Activated gamma-delta T cell treated with anti-CD3 and anti-CD28 coated beads, Interleukin-2, amount 50 U/mL, for 16 hours (primary cell): ENCODE measurements at regions not wholly inside any gene's neighbourhood (a gene's known extent, or its start where the extent isn't known, plus 50 kb on each side); places are given as distances from the start of the nearest gene placed in this dataset.
"Not testable (repeated sequence)": the region's sequence is repeated elsewhere in the genome, so short reads cannot be mapped to it uniquely, and the experiment has no call there.

Source experiments
- DNase-seq: peaks from one replicate; pipeline ENCODE4 v3.0.0-alpha.2; 2020; ENCODE audit warnings: low read depth

GRCh38 chr14:97031530-97031929 is 234.3 kb downstream of the VRK1 start:
- DNase-seq = no peak

- DNase-seq = no peak
These were observed 236.4 kb downstream of the VRK1 start for GRCh38 chr14:97033556-97034081.

- DNase-seq = no peak
These were observed 239.1 kb downstream of the VRK1 start for GRCh38 chr14:97036086-97036852.

- no peak for DNase-seq
These were observed 242.7 kb downstream of the VRK1 start for GRCh38 chr14:97039717-97040363.

GRCh38 chr14:97046967-97047366 is 249.8 kb downstream of the VRK1 start:
- no peak for DNase-seq

- no peak for DNase-seq
These were observed 254.8 kb downstream of the VRK1 start for GRCh38 chr14:97052001-97052400.

DNA sequence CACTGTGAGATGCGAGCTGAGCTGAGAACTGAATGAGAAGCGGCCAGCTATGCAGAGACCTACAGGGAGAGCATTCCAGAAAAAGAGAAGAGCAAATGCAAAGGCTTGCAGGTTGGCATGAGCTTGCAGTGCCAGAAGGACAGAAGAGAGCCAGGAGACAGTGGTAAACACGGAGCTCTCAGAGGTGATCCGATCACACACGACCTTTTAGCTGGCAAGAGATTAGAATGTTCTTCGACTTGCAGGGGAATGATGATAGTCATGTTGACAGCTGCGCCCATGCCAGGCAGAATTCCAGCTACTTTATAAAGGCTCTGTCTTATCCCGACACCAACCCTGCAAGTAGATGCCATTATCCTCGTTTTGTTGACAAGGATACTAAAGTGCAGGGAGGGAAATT is 256.8 kb downstream of the VRK1 start:
- DNase-seq = no peak

GRCh38 chr14:97055355-97055754 is 258.2 kb downstream of the VRK1 start:
- no peak for DNase-seq

DNA sequence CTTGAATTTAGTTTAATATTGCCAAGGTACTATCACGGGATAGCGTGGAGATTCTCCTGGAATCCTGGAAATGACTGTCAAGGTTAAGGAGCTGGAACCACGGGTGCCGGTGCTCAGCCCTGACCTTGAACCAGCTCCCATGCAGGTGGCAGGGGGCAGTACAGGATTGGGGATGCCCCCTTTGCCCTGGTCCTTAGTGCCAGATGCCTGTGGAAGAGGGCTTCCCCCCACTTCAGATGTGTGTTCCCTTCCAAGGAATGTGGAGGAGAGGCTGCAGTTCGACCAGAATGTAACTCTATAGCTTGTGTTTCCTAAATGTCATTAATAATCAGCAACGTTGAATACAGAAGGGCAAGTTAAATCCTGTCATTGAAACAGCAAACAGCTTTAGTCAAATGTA is 258.9 kb downstream of the VRK1 start:
- no peak for DNase-seq

DNA sequence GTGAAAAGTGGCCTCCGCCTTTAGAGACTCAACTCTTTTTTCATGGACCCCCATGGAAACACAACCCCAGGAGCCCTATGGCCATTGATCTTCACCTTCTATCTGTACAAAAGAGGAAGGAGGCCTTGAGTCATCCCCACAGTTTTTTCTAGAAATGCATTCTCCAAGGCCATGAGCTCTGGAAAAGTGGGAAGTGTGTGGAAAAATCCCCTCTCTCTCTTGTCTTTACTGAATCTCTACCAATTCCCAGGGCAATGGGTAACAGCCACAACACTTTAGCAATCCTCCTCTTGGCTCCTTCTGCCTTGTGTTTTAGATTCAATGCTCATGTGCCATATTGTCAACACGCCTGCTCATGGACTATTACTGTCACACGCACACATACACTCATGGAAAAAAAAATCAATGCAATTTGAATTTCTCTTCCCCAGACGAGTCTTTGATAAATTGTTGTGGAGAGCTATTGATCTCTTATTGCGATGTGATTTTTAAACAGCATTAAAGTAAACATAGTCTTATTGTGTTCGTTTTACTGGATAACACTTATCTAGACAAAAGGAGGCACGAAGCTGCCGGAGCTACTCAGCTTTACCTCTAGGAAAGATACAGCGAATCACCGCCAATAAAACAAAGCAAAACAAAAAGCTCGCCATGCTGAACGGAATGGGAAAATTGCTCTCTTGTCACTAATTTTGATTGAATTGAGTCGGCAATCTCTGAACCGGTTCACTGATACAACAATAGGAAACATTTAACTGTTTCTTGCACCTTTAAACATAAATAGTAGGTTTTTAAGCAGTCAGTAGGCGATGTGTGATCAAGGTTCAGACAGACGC is 260.3 kb downstream of the VRK1 start:
- no peak for DNase-seq

- no peak for DNase-seq
These were observed 260.9 kb downstream of the VRK1 start for GRCh38 chr14:97058074-97058467.

DNA sequence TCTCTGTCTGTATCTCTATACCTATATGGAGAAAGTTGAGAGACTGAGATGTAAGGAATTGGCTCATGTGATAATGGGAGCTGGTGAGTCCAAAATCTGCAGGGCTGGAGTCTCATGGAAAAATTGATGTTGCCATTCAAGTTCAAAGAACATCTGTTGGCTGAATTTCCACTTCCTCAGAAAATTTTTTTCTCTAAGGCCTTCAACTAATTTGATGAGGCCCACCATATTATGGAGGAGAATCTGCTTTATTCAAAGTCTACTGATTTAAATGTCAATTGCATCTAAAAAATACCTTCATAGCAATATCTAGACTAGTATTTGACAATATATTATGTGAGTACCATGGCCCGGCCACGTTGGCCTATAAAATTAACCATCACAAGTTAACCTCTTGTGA is 261.4 kb downstream of the VRK1 start:
- no peak for DNase-seq

- DNase-seq = no peak
These were observed 264.0 kb downstream of the VRK1 start for GRCh38 chr14:97061198-97061597.

DNA sequence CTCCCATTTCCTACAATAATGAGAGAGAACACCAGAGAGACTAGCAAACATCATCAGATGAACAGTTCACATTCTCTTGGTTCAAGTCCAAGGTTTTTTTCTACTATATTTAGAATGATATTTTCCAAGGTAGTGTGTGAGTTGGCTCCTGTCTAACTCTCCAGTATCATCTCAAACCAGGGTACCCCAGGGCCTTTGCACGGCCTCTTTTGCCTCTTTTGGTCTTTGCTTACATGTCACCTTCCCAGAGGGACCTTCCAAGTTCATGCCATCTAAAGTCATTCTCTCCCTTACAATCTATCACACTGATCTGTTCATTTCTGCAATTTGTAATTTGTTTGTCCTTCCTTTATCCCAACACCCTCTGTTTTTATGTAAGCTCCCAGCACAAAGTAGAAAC is 264.5 kb downstream of the VRK1 start:
- no peak for DNase-seq

- no peak for DNase-seq
These were observed 268.3 kb downstream of the VRK1 start for GRCh38 chr14:97065305-97066067.

GRCh38 chr14:97066068-97066899 is 269.1 kb downstream of the VRK1 start:
- DNase-seq = no peak

DNA sequence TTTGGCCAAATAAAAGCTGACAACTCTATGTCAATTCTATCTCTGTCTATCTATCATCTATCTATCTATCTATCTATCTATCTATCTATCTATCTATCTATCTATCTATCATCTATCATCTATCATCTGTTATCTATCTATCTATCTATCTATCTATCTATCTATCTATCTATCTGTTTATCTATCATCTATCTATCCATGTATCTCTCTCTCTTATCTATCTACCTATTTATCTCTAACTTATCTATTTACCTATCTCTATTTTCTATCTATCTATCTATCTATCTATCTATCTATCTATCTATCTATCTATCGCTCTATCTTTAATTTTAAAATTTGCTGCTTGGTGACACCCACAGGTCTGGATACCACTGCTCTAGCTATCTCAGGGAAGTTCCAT is 271.1 kb downstream of the VRK1 start:
- DNase-seq = not testable (repeated sequence)

DNA sequence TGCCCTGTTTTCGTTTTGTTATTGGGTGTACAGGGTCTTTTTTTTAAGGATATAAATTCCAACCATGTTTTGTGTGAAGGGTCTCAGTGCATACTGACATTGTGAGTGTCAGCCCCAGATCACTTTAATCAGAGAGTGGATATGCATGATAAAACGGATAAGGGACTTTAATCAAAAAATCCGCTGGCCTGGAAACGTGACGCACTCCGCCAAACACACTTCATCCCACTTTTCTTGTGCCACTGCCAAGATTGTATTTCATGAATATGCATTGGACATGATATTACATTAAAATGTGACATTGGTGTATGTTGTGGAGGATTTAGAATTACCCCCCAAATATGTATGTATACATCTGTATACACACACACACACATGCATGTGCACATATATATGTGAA is 273.1 kb downstream of the VRK1 start:
- no peak for DNase-seq

DNA sequence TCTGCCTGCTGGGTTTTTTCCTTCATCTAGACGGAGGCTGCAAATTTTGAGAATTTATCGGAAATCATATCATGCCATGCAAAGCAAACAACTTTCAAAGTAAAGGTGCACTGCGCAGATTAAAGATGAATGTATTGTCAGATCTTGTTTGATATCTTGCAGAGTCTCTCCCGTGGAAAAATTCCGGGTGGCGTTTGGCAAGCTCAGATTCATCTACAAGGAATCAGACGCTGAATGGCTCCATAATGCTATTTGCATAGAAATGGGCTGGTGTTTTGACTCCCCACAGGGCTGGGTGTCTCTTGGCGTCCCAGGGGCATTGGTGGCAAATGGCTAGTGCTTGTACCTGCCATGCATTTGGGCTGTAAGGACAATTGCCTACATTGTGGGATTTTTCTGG is 274.0 kb downstream of the VRK1 start:
- no peak for DNase-seq

DNA sequence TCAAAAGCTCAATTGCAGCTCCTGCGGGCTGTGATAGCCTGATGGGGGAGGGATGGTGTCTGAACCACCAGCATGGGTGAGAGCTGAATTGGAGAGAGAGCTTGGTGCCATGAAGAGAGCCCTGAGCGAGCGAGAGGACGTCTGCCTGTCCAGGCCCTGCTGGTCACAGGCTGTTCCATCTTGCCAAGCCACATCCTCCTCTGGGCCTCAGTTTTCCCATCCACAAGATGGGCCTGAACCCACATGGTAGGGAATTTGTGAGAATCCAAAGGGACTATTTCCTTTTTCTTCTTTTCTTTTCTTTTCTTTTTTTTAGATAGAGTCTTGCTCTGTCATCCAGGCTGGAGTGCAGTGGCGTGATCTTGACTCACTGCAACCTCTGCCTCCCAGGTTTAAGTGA is 276.4 kb downstream of the VRK1 start:
- no peak for DNase-seq

DNA sequence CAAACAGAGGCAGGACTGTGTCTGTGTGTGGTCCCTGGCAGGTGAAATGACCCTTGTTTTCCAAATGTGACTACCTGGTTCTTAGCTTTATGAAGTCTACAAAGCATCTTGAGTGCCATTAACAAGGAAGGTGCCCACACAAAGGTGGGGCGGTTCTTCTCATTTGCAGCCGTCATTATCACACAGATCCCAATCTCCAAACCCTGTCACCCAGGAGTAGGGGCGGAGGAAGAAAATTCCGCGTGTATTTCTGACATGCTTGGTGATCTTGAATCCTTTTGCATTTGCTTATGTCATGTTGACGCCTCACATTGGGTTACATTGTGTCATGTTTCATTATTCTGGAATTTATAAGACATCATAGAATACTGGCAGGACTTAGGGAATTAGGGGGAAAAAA is 277.3 kb downstream of the VRK1 start:
- DNase-seq = no peak
